ENCODE measurements at regions not wholly inside any gene's neighbourhood (a gene's known extent, or its start where the extent isn't known, plus 50 kb on each side); places are given as distances from the start of the nearest gene placed in this dataset.

GRCh38 chr6:56860475-56860874, 94.4 kb upstream of the BEND6 start:
- DNase-seq = no peak
- Histone ChIP-seq H3K4me3 (no peak overlapping the region), H3K36me3 (no peaks in the 10 kb centered on the region), H3K4me1 (peaks cover 0 to 14% (median 6%) of the 10 kb centered on the region in 4 donors), H3K27ac (no peak overlapping the region), H3K9me3 (no peaks in the 10 kb centered on the region), H3K27me3 (no peaks in the 10 kb centered on the region)
- 12 to 58% methylated on average over 4 of the region's 4 CpGs for WGBS, 2 donors
- intact Hi-C loops (cut with DNase I) = no loop called here
- TF ChIP-seq POLR2A (IDR thresholded peaks at IDR 0.05) = no peak
- TF ChIP-seq, protein P1, sequence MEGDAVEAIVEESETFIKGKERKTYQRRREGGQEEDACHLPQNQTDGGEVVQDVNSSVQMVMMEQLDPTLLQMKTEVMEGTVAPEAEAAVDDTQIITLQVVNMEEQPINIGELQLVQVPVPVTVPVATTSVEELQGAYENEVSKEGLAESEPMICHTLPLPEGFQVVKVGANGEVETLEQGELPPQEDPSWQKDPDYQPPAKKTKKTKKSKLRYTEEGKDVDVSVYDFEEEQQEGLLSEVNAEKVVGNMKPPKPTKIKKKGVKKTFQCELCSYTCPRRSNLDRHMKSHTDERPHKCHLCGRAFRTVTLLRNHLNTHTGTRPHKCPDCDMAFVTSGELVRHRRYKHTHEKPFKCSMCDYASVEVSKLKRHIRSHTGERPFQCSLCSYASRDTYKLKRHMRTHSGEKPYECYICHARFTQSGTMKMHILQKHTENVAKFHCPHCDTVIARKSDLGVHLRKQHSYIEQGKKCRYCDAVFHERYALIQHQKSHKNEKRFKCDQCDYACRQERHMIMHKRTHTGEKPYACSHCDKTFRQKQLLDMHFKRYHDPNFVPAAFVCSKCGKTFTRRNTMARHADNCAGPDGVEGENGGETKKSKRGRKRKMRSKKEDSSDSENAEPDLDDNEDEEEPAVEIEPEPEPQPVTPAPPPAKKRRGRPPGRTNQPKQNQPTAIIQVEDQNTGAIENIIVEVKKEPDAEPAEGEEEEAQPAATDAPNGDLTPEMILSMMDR (IDR thresholded peaks at IDR 0.05) = no peak
- TF ChIP-seq EP300 (IDR thresholded peaks at IDR 0.05) = no peak
- no peak for TF ChIP-seq POLR2AphosphoS5 (IDR thresholded peaks at IDR 0.05)

GRCh38 chr6:56856036-56856580, 98.8 kb upstream of the BEND6 start:
- Histone ChIP-seq H3K4me3 (no peak overlapping the region), H3K36me3 (no peaks in the 10 kb centered on the region), H3K9me3 (no peaks in the 10 kb centered on the region), H3K27ac (no peak overlapping the region), H3K4me1 (peaks cover 0 to 12% (median 5%) of the 10 kb centered on the region in 4 donors), H3K27me3 (no peaks in the 10 kb centered on the region)
- intact Hi-C loops (cut with DNase I) = loop anchor here (10.0 kb wide), 1 partner anchor 491 kb away; no protein-coding TSS in a partner anchor
- TF ChIP-seq POLR2AphosphoS5 (IDR thresholded peaks at IDR 0.05) (no peak), POLR2A (IDR thresholded peaks at IDR 0.05) (no peak), EP300 (IDR thresholded peaks at IDR 0.05) (no peak)
- no peak for DNase-seq
- 69 to 83% methylated on average over 4 of the region's 4 CpGs for WGBS, 2 donors

- no peaks in the 10 kb centered on the region for H3K27me3 ChIP-seq
- no peaks in the 10 kb centered on the region for H3K9me3 ChIP-seq
- intact Hi-C loops (cut with DNase I) = loop anchor here (10.0 kb wide), 1 partner anchor 489 kb away; no protein-coding TSS in a partner anchor
- WGBS, 2 donors = 96 to 97% methylated on average over 2 of the region's 2 CpGs
- no peak overlapping the region for H3K4me3 ChIP-seq
- no peak for TF ChIP-seq POLR2A (IDR thresholded peaks at IDR 0.05)
- no peak for TF ChIP-seq POLR2AphosphoS5 (IDR thresholded peaks at IDR 0.05)
- no peak overlapping the region for H3K27ac ChIP-seq
- H3K4me1 ChIP-seq = peaks cover 0 to 31% (median 21%) of the 10 kb centered on the region in 4 donors
- DNase-seq = no peak
- H3K36me3 ChIP-seq = no peaks in the 10 kb centered on the region
These were observed 100.8 kb upstream of the BEND6 start for GRCh38 chr6:56854086-56854485.

- no peak for DNase-seq
- Histone ChIP-seq H3K4me1 (peaks cover 0 to 31% (median 21%) of the 10 kb centered on the region in 4 donors), H3K27me3 (no peaks in the 10 kb centered on the region), H3K9me3 (no peaks in the 10 kb centered on the region), H3K4me3 (no peak overlapping the region), H3K27ac (no peak overlapping the region), H3K36me3 (no peaks in the 10 kb centered on the region)
- intact Hi-C loops (cut with DNase I) = loop anchor here (10.0 kb wide), 1 partner anchor 489 kb away; no protein-coding TSS in a partner anchor
- TF ChIP-seq, protein P1 (IDR thresholded peaks at IDR 0.05) = no peak
- no peak for TF ChIP-seq POLR2A (IDR thresholded peaks at IDR 0.05)
- TF ChIP-seq EP300 (IDR thresholded peaks at IDR 0.05) = no peak
- WGBS, 2 donors = 70 to 78% methylated on average over 2 of the region's 2 CpGs
These were observed 101.4 kb upstream of the BEND6 start for GRCh38 chr6:56853541-56853940.

DNA sequence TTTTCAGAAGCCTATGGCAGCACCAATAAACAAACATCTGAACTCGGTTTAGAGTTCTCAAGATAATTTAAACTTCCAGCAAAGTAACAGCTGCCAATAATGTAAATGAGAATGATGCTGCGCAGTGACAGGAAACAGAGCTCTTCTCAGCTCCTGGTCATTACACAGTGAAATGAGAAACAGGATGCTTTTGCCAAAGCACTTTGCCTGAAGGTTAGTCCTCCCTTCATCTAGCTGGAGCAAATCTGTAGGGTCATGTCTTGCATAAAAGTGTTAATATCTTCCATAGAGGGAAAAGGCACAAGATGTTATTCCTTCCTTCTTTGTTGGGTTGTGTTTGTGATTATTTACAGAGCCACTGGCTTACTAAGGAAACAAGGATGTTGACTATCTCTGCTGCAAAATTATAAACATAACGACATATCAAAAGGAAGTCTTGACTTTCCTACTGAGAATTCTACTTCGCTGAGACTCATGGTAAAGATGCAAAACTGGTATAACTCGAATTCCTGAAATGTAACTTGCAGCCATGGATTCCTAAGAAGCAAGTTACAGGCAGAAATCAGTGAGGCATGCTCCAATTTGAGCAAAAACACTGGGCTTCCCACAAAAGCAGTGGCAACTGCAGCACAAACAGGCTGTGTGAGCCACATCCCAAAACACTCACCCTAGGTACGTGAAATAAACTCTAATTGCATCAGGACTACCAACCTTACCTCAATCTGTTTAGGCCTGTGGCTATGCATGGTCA, 102.5 kb upstream of the BEND6 start:
- TF ChIP-seq, protein P1 (IDR thresholded peaks at IDR 0.05) = no peak
- TF ChIP-seq POLR2A (IDR thresholded peaks at IDR 0.05) (no peak), EP300 (IDR thresholded peaks at IDR 0.05) (no peak), POLR2AphosphoS5 (IDR thresholded peaks at IDR 0.05) (no peak)
- no peak for DNase-seq
- no peaks in the 10 kb centered on the region for H3K27me3 ChIP-seq
- peak overlapping the region; percentile 51 to 80 (median 74) for H3K27ac ChIP-seq
- 55 to 58% methylated on average over 6 of the region's 6 CpGs for WGBS, 2 donors
- intact Hi-C loops (cut with DNase I) = loop anchor here (10.0 kb wide), 1 partner anchor 488 kb away; no protein-coding TSS in a partner anchor
- H3K4me3 ChIP-seq = peak overlapping the region in 3 of 4 donors; percentile 57 to 60 (median 59)
- H3K9me3 ChIP-seq = no peaks in the 10 kb centered on the region
- no peaks in the 10 kb centered on the region for H3K36me3 ChIP-seq
- H3K4me1 ChIP-seq = peaks cover 0 to 31% (median 21%) of the 10 kb centered on the region in 4 donors
